Smooth muscle cell of the brain vasculature (primary cell): ENCODE measurements at regions not wholly inside any gene's neighbourhood (a gene's known extent, or its start where the extent isn't known, plus 50 kb on each side); places are given as distances from the start of the nearest gene placed in this dataset.
"Not testable (repeated sequence)": the region's sequence is repeated elsewhere in the genome, so short reads cannot be mapped to it uniquely, and the experiment has no call there.

Experiments
- DNase-seq: peaks from one replicate; pipeline ENCODE4 v3.0.0-alpha.2; 2012; ENCODE audit warnings: low read depth, low spot score

DNA sequence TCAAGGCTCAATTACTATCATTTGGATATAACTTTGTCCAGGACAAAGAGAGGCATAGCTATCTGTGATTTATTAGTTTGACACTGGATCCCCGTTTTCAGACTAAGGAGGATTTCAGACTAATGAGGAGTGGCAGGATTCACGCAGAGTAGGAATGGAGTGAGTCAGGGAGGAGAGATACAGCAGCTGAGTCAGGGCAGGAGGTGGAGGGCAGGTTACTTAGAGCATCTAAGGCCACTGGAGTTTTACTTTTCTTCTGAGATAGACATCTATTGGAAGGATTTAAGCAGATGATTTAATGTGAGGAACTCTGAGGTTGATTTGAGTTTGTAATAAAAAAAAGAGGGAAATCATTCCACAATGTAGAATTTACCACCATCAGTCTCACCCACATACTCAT lies 110.6 kb downstream of the RPIA start:
- DNase-seq = not testable (repeated sequence)

DNA sequence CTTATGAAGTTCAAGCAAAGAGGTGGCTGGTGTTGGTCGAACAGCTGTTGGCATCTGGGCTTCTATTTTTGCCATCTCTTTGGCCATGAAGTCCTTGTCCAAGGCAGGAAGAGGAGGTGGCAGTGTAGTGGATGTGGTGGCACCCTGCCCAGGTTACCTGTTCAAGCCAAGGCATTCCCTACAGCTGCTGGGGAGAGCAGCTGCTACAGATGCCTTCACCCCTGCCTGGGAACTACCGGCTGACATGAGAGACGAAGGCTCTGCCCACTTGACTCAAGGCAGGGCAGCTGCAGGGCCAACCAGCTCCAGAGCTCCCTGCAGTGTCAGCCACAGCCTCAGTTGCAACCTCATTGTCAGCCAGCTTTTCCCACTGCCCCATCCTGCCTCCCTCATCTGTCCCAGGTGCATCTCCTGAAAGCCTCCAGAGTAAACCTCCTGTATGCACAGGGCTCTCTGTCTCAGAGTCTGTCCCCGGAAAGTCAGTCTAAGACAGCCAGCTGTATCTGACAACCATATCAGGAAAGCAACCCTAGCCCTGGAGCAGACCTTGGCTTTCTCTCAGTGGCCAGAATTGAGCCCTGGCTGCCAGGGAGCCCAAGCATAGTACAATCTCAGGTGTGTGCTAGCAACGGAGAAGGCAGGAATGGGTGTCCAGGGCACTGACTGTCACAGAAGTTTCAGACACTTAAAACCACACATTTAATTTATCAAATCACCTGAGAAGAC lies 115.9 kb downstream of the RPIA start:
- DNase-seq = no peak

DNA sequence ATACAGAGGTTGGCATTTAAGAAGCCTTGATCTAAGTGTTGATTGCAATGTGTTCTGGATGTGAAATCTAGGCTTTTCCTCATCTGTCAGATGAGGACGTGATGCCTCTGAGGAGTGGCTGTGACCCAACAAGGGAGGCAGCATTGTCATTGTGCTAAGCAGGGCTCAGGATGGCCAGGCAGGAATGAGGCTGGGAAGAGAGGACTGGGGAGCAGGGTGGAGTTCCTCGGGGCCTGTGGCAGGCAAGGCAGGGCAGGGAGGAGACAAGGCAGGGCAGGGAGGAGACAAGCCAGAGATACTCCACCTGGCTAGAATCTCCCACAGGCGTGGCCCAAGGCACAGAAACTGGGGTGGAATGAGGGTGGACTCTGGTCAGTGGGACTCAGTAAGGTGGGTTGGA lies 116.6 kb downstream of the RPIA start:
- no peak for DNase-seq

DNA sequence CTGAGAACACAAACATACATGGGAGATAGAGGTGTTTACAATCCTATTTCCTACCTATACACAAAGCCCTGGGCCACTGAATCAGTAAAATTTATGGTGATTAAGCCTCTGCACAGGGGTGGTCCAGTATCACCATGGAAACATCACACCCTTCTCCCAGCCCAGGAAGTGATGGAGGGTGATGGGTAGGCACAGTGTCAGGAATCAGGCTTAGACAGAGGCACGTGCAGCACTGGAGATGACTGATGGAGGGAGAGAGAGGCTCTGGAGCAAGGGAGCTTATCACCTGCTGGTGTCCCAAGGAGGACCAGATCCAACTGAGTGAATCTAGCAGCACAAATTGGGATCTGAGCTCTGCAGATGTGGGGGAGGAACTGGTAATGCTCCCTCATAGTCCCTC lies 117.2 kb downstream of the RPIA start:
- DNase-seq = no peak

DNA sequence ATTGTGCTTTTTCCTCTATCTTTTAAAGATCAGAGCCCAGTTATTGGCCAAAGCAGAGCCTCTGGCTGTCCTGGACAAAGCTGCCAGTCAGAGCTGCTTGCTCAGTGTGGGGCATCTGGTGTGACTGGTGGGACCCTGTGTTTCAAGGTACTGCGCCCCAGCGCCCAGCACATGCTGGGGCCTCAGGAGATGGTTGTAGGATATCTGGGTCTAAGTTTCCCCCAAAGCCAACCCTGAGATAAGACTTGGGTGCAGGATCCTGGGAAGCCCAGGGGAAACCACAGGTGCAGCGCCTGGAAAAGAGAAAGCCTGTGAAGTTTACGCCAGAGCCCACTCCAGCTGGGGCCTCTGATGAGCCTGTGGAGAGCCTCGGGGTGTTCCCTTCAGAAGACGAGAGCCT lies 117.7 kb downstream of the RPIA start:
- DNase-seq = no peak

DNA sequence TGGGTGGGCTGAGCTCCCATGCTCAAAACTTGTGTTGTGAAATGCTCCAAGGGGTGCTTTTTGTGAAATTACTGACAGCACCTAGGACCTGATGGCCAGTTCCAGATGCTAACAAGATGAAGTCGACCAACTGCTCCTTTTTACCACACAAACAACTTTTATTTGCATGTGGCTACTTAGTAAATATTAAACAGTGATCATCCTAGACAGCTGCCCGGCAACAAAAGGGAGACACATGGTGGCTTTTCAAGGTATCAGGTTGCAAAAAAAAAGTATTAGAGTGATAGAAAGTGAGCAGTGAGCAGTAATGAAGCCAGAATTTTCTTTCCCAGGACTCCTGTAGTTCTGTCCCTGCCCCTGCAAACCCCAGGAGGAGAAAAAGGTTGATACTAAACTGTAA lies 118.5 kb downstream of the RPIA start:
- no peak for DNase-seq

DNA sequence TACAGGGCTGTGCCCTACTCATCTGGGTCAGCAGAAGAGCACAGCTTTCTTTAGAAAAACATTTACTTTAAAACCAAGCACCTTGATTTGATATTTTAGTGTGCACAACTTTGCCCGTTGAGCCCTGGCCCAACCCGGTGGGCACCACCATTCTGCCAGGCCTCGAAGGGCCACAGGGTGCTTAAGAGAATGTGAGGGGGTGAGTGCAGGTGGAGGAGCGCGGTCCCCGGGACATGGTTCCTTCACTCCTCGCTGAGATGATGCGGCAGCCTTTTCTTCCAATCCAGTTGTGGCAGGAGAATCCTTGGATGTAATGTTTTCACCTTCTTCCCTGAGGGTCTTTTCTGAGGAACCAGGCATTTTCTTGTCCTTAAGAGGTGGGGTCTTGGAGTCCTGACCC lies 119.0 kb downstream of the RPIA start:
- no peak for DNase-seq

DNA sequence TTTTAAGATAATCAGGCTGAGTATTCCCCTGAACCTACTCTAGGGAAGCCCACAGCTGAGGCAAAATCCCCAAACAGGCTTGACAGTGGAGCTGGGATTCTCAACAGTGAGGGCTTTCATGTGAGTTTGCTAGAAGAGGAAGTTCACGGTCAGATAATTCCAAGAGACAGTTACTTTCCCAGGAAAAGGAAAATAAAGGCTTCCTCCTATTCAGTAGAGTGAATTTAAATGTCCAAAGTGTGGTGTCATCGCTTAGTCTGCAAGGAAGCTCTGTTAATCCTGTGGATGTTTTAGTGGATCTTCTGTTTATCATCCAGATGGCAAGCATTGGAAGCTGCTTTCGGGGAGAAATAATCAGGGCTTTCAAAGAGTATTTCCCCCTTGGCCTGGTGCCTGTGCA lies 119.8 kb downstream of the RPIA start:
- no peak for DNase-seq

DNA sequence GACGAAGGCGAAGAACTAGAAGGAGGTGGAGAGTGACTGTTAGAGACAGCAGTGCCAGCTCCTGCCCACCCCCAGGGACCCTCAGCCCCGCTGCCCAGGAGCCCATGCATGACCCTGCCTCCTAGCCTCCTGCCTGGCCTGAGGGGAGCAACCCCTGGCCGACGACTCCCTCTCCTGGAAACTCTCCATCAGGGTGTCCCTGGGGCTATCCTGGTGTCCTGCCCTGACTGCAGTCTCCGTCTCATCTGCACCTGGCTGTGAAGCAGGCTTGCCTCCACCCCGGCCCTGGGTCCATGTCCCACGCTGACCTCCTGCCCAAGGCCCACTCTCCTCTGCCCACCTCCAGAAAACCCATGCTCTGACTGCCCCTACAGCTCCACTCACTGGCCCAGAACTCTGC lies 120.2 kb downstream of the RPIA start:
- DNase-seq = no peak

DNA sequence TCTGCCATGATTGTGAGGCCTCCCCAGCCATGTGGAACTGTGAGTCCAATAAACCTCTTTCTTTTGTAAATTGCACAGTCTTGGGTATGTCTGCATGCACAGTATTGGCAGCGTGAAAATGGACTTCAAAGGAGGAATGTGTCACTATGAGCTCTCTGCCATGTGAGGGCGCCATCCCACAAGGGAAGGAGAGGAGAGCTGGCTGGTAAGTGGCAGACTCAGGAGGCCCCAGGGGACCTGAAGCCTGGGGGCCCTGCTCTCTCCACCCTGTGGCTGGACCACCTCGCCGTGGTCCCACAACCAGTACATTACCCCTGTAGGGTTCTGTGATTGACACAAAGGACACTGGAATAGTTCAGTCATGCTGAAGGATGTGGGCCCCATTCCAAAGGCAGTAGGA lies 122.1 kb downstream of the RPIA start:
- no peak for DNase-seq

DNA sequence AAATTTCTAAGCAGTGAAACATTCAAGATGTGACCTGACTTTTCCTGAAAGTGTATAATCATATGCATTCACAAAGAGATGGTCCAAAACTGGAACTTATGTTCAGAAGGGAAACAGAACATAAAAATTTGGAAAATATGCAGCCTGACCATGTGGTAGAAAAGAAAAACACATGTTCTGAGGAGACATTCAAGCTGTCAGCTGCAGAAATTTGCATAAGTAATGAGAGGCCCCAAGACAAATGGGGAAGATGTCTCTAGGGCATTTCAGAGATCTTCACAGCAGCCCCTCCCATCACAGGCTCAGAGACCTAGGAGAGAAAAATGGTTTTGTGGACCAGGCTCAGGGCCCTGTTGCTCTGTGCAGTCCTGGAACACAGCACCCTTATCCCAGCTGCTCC lies 123.8 kb downstream of the RPIA start:
- no peak for DNase-seq

DNA sequence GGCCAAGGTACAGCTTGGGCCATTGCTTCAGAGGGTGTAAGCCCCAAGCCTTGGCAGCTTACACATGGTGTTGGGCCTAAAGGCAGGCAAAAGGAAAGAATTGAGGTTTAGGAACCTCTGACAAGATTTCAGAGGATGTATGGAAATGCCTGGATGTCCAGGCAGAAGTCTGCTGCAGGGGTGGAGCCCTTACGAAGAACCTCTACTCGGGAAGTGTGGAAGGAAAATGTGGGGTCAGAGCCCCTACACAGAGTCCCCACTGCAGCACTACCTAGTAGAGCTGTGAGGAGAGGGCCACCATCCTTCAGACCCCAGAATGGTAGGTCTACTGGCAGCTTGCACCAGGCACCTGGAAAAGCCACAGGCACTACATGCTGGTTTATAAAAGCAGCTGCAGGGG lies 124.2 kb downstream of the RPIA start:
- DNase-seq = no peak

DNA sequence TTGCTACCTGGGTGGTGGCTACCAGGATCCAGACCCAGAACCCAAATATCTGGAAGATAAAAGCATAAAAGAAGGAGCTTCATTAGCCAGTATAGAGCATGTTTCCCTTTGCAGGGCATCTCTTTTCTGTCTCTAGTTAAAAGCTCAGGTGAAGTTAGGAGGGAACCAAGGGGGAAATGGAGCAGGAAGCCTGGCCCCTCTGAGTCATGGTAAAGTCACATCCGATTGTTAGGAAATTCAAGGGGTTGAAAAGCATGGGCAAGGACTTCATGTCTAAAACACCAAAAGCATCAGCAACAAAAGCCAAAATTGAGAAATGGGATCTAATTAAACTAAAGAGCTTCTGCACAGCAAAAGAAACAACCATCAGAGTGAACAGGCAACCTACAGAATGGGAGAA lies 126.9 kb downstream of the RPIA start:
- no peak for DNase-seq

DNA sequence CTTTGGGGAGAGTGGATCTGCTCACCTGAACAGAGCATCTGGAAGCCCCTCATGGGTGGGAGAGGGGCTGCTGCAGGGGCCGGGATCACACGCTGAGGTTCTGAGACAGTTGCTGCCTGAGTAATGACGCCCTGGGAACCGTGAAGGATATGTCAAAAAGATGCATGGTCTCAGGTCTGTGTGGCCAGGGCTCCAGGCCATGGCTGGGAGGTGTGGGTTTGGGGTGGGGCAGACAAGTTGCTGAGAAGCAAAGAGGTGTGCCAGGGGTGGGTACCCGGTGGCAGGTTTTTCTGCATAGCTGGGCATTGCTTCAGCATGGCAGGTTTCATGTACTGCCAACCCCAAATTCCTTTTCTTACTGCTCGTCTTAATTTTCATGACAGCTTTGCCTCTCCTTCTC lies 133.5 kb downstream of the RPIA start:
- DNase-seq = no peak

DNA sequence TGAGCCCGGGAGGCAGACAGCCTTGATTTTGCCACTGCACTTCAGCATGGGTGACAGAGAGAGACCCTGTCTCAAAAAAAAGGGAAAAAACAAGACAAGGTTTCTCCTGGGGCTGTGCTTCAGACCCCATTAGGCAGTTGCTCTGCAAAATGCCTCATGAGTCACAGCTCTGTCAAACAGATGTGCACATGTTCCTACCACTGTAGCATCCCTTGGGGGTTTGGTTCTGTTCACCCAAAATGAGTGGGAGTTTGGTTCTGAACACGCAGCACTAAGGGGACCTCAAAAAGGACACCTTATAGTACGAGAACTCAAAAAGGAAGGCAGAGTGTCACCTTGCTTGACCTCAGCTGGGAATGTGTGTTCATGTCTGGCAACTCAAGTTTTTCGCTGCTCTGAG lies 134.9 kb downstream of the RPIA start:
- no peak for DNase-seq

DNA sequence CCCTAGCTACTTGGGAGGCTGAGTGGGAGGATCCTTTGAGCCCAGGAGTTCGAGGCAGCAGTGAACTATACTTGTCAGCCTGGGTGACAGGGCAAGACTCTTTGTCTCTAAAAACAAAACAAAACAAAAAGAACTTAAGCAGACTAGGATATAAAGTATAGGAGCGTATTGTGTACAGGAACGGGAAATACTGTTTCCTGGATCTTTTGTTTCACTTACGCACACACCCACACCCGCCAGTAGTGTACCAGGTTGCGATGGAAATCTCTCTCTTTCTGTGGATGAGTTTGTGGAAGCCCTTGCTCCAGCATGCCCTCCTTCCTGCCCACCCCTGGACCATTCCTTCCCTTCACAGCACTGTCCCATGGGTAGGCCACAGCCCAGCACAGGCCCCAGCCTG lies 136.3 kb downstream of the RPIA start:
- no peak for DNase-seq

DNA sequence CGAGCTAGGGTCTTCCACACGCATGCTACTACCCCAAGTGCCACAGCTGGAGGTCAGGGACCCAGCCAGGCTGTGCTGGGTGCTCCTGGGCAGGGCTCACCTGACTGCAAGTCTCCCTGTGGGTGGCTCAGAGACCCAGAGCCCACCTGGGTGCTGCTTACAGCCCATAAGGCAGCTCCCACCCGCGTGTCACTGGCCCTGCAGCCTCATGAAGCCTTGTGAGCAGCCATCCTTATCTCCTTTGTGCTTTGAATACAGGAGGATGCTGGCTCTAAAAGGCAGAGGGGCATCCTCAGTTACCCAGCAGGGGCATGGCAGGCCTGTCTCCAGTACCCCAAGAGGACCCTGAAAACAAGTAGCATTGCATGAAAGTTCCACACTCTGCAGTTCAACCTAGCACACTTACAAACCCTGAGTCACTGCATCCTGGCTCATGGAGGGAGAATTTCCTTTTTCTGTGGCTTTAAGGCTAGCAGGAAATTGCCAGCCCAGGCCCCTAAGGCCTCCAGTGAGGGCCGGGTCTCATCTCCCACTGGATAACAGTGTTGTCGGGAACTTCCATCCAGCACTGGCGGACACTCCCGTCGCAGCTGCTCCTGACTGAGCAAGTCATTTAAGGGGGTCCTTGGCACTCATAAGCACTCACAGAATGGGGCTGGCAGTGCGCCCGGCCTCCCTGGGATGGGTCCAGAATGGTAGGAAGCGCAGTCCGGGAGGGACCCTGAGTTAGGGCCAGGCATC lies 137.1 kb downstream of the RPIA start:
- no peak for DNase-seq

DNA sequence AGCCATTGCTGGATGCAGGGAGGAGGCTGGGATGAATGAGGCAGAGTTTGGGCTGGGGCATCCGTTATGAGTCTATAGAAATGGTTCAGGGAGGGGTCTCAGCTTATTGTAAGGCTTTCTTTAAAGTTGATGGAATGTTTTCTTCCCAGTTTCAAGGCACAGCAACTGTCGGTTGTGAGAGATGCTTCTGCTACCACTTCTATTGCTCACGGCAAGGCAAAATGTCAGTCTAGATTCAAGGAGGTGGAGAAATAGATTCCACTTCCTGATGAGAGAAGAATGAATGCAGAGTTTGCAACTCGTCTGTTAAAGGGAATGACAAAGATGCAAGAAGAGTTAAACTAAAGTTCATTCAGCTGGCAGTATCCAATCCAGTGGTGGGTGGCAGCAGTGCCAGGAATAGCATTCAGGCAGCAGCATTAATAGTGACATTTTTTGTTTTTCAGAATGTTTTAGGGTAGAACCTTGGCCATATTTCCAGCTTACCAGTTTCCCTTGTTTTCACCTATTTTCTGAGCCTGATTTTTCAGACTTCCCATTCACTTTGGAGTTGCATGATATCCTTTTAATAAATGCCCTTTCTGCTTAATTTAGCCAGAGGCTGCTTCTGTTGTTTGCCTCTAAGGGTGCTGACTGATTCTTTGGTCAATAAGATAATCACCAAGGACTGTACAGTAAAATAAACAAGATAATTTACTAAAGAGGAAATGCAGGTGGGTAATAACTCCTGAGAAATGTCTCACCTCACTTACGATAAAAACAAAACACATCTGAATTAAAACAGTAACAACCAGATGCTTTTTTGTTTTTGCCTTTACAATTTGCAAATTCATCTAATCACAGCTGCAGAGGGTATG lies 138.4 kb downstream of the RPIA start:
- no peak for DNase-seq

DNA sequence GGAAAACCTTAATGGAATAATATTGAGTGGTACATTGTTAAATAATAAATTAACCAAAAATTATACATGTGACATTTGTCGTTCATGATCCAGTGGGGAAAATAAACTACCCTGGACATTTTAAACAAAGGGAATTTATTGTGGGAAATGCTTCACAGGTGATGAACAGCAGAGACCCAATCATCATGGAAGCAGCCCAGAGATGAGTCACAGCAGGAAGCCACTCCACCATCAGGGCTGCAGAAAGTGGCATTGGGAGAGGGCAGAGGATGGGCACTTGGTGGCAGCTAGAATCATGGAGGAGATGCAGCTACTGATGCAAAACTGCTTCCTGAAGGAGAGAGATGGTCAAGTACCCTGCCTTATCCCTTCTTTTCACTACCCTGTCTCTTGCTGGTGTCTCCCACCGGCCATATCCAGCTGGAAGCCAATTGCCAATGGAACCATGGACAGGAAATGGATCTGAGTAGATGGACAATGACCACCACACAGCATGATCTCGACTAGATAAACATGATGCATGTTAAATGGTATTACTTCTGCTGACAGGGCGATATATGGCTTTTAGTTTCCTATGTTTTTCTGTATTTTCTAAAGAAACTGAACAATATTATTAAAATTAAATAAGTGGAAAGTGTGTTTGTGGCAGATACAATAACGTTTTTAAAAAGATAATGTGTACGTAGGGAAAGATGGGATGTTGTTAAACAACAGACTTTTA lies 139.8 kb downstream of the RPIA start:
- DNase-seq = no peak

DNA sequence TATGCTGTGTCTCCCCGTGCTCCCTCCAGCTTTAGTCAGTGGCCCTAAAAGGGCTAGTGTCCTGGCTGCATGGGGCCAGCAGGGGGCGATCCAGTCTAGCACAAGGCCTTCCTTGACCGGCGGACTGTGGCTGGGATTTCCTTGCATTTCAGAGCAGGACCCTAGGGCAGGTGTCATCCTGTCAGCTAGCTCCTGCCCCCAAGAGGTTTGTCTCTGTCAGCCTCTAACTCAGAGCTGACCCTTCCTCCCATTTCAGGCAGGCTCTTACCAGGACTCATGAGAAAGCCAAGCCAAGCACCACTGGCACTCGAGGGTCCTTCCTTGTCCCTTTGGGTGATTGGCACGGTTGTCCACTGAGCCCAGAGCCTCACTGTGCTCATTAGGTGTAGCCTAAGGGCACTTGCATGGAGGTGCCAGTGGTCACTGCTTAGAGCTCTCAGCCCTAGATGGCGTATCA lies 140.3 kb downstream of the RPIA start:
- peak; percentile 12 for DNase-seq

DNA sequence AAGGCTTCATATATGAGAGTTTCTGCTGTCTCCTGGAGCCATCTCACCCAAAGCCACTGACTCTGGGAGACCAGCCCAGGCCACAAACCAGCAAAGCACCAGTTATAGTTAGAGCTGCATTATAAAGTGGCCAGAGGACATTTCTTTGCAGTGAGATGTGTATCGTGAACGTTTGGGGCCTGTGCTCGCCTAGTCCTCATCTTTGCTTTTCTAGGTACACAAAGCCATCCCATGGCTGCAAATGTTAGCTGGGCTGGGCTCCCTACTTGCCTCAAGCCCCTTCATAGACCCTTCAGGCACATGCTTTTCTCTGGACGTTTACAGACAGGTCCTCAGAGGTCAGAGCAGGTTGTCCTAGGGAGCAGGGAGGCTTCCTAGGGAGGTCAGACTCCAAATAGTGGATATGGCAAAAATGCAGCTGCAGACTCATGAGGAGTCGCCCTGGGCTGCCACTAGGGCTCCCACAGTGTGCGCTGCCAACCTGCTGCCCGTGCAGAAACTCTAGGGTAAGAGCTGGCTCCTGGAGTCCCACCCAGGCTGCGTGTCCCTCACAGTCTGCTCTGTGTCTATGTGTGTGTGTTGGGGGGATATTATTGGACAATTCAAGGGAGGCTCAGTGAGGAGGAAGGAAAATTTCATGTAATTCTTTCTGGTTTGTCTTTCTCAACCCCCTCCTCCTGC lies 141.0 kb downstream of the RPIA start:
- DNase-seq = no peak
